A549 (cell line): ENCODE measurements at regions not wholly inside any gene's neighbourhood (a gene's known extent, or its start where the extent isn't known, plus 50 kb on each side); places are given as distances from the start of the nearest gene placed in this dataset.

Source experiments
- CBX2 ChIP-seq: fragments of 200-600 bp; sonication (generic); IDR thresholded peaks from 2 replicates; pipeline ENCODE4 v1.6.1; 2016; ENCODE audit warnings: low read depth, mild to moderate bottlenecking, borderline replicate concordance
- CEBPB ChIP-seq, 2 experiments: fragments of >200 bp in 1 of 2; sonication (Bioruptor Twin) in 1 of 2; formaldehyde crosslinking in 1 of 2; IDR thresholded peaks; 2 replicates each; pipeline ENCODE4 v1.6.1; 2012 to 2016
- CHD4 ChIP-seq: fragments of 200-600 bp; sonication (generic); IDR thresholded peaks from 2 replicates; pipeline ENCODE4 v1.6.1; 2016; ENCODE audit warnings: antibody characterized with exemption, mild to moderate bottlenecking, borderline replicate concordance
- CTCF ChIP-seq: fragments of >200 bp; sonication (Bioruptor Twin); formaldehyde crosslinking; IDR thresholded peaks from 3 replicates; pipeline ENCODE4 v1.5.1; 2016
- EHMT2 ChIP-seq: fragments of 200-600 bp; sonication (generic); IDR thresholded peaks from 2 replicates; pipeline ENCODE4 v1.6.1; 2016; ENCODE audit warnings: antibody characterized with exemption, low read depth, mild to moderate bottlenecking, moderate library complexity
- EP300 ChIP-seq, 2 experiments: fragments of >200 bp; sonication (Bioruptor Twin); formaldehyde crosslinking; IDR thresholded peaks; 2 replicates in 1 of 2; 3 replicates in 1 of 2; pipeline ENCODE4 v1.6.1; 2016 to 2017
- ESRRA ChIP-seq: fragments of 150-350 bp; IDR thresholded peaks from 2 replicates; pipeline ENCODE4 v1.6.1; 2014; ENCODE audit warnings: mild to moderate bottlenecking, low read length, borderline replicate concordance
- POLR2A ChIP-seq: IDR thresholded peaks from 2 replicates; pipeline ENCODE4 v1.6.1; 2012; ENCODE audit warnings: mild to moderate bottlenecking, low read length
- RAD21 ChIP-seq, 2 experiments: fragments of >200 bp in 1 of 2; sonication (Bioruptor Twin) in 1 of 2; formaldehyde crosslinking in 1 of 2; IDR thresholded peaks in 1 of 2; conservative IDR thresholded peaks in 1 of 2; 2 replicates in 1 of 2; 3 replicates in 1 of 2; pipeline ENCODE4 v1.6.1; 2012 to 2018; ENCODE audit warnings: inconsistent platforms in 1 of 2
- REST ChIP-seq: fragments of 200-600 bp; sonication (generic); IDR thresholded peaks from 2 replicates; pipeline ENCODE4 v1.6.1; 2016; ENCODE audit warnings: antibody characterized with exemption, mild to moderate bottlenecking, moderate library complexity

GRCh38 chr1:81109038-81109437 lies 691.7 kb upstream of the ADGRL2 start:
- TF ChIP-seq EHMT2 = no peak
- TF ChIP-seq EP300 (IDR thresholded peaks at IDR 0.05) = no peak
- no peak for TF ChIP-seq REST
- no peak for TF ChIP-seq CTCF
- no peak for TF ChIP-seq CBX2
- no peak for TF ChIP-seq ESRRA
- TF ChIP-seq CEBPB (IDR thresholded peaks at IDR 0.05) = no peak
- no peak for TF ChIP-seq CHD4
- TF ChIP-seq POLR2A = no peak
- no peak for TF ChIP-seq RAD21 (conservative IDR thresholded peaks at IDR 0.05 in 1 of 2, IDR thresholded peaks at IDR 0.05 in 1 of 2)
